ENCODE measurements at regions not wholly inside any gene's neighbourhood (a gene's known extent, or its start where the extent isn't known, plus 50 kb on each side); places are given as distances from the start of the nearest gene placed in this dataset.

GRCh38 chr4:81799371-81799770 is 327.7 kb upstream of the RASGEF1B start:
- no peaks in the 10 kb centered on the region for H4K20me1 ChIP-seq (ENCODE audit: control insufficient read depth, extremely low read depth, insufficient read depth, low read length)
- H3K4me1 ChIP-seq (ENCODE audit: control insufficient read depth, extremely low read depth, insufficient read depth, low read length), result no peaks in the 10 kb centered on the region
- no peak for TF ChIP-seq CTCF (optimal IDR thresholded peaks at IDR 0.05 in 1 of 3, IDR thresholded peaks at IDR 0.05 in 1 of 3, conservative IDR thresholded peaks at IDR 0.05 in 1 of 3; ENCODE audit: extremely low read depth in 1 of 3, insufficient read depth in 2 of 3, low read length in 3 of 3)
- TF ChIP-seq EZH2 (IDR thresholded peaks at IDR 0.05; ENCODE audit: low read length), result no peak
- H2AFZ ChIP-seq (ENCODE audit: control insufficient read depth, low read length), result no peak overlapping the region
- no peak overlapping the region for H3K4me3 ChIP-seq (ENCODE audit: control insufficient read depth in 2 of 3, extremely low read depth in 1 of 3, insufficient read depth in 2 of 3, low read depth in 1 of 3, low read length in 3 of 3)
- H3K27me3 ChIP-seq (ENCODE audit: control insufficient read depth, extremely low read depth, insufficient read depth, low read length), result no peaks in the 10 kb centered on the region
- no peaks in the 10 kb centered on the region for H3K9me1 ChIP-seq (ENCODE audit: control insufficient read depth, extremely low read depth, insufficient read depth, low read length)
- H3K9me3 ChIP-seq (ENCODE audit: control insufficient read depth, low read depth, low read length), result no peaks in the 10 kb centered on the region
- dilution Hi-C loops (cut with MboI; ENCODE audit: extremely low pct_ligation_motif_present, low sequenced_read_pairs), result no loop called here
- no peaks in the 10 kb centered on the region for H3K36me3 ChIP-seq (ENCODE audit: control insufficient read depth in 2 of 2, extremely low read depth in 1 of 2, insufficient read depth in 2 of 2, low read length in 2 of 2)
- H3K4me2 ChIP-seq (ENCODE audit: control insufficient read depth, extremely low read depth, insufficient read depth, low read depth, low read length), result no peak overlapping the region
- FAIRE-seq (no peak), DNase-seq (ENCODE audit: low read depth, low spot score) (no peak)
- H3K27ac ChIP-seq (ENCODE audit: control insufficient read depth, insufficient read depth, low read length), result no peak overlapping the region
- no peaks in the 10 kb centered on the region for H3K79me2 ChIP-seq (ENCODE audit: control insufficient read depth, insufficient read depth, low read length)
- no peak overlapping the region for H3K9ac ChIP-seq (ENCODE audit: control insufficient read depth, extremely low read depth, insufficient read depth, low read length)

DNA sequence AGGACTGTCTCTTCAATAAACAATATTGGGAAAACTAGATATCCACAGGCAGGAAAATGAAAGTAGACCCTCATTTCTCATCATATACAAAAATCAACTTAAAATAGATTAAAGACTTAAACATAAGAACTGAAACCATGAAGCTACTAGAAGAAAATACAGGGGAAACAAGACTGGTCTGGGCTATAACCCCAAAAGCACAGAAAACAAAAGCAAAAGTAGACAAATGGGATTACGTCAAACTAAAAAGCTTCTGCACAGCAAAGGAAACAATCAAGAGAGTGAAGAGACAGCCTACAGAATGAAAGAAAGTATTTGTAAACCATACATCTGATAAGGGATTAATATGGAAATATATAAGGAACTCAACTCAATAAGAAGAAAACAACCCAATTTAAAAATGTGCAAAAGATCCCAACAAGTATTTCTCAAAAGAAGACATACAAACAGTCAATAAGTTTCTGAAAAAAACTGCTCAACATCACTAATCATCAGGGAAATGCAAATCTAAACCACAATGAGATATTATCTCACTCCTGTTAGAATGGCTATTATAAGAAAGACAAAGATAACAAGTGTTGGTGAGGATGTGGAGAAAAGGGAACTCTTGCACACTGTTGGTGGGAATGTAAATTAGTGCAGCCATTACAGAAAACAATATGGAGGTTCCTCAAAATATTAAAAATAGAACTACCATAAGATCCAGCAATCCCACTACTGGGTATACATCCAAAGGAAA is 325.3 kb upstream of the RASGEF1B start:
- no peaks in the 10 kb centered on the region for H3K9me1 ChIP-seq (ENCODE audit: control insufficient read depth, extremely low read depth, insufficient read depth, low read length)
- DNase-seq (ENCODE audit: low read depth, low spot score), result no peak
- no peak overlapping the region for H3K4me3 ChIP-seq (ENCODE audit: control insufficient read depth in 2 of 3, extremely low read depth in 1 of 3, insufficient read depth in 2 of 3, low read depth in 1 of 3, low read length in 3 of 3)
- no peaks in the 10 kb centered on the region for H3K36me3 ChIP-seq (ENCODE audit: control insufficient read depth in 2 of 2, extremely low read depth in 1 of 2, insufficient read depth in 2 of 2, low read length in 2 of 2)
- H3K4me2 ChIP-seq (ENCODE audit: control insufficient read depth, extremely low read depth, insufficient read depth, low read depth, low read length), result no peak overlapping the region
- FAIRE-seq, result no peak
- no peaks in the 10 kb centered on the region for H3K4me1 ChIP-seq (ENCODE audit: control insufficient read depth, extremely low read depth, insufficient read depth, low read length)
- H2AFZ ChIP-seq (ENCODE audit: control insufficient read depth, low read length), result no peak overlapping the region
- H3K9ac ChIP-seq (ENCODE audit: control insufficient read depth, extremely low read depth, insufficient read depth, low read length), result no peak overlapping the region
- no peak overlapping the region for H3K27ac ChIP-seq (ENCODE audit: control insufficient read depth, insufficient read depth, low read length)
- no peaks in the 10 kb centered on the region for H4K20me1 ChIP-seq (ENCODE audit: control insufficient read depth, extremely low read depth, insufficient read depth, low read length)
- TF ChIP-seq CTCF (optimal IDR thresholded peaks at IDR 0.05 in 1 of 3, IDR thresholded peaks at IDR 0.05 in 1 of 3, conservative IDR thresholded peaks at IDR 0.05 in 1 of 3; ENCODE audit: extremely low read depth in 1 of 3, insufficient read depth in 2 of 3, low read length in 3 of 3) (no peak), EZH2 (IDR thresholded peaks at IDR 0.05; ENCODE audit: low read length) (no peak)
- dilution Hi-C loops (cut with MboI; ENCODE audit: extremely low pct_ligation_motif_present, low sequenced_read_pairs), result no loop called here
- H3K79me2 ChIP-seq (ENCODE audit: control insufficient read depth, insufficient read depth, low read length), result no peaks in the 10 kb centered on the region
- H3K9me3 ChIP-seq (ENCODE audit: control insufficient read depth, low read depth, low read length), result no peaks in the 10 kb centered on the region
- no peaks in the 10 kb centered on the region for H3K27me3 ChIP-seq (ENCODE audit: control insufficient read depth, extremely low read depth, insufficient read depth, low read length)

Data from keratinocyte (primary cell).